ENCODE measurements at regions not wholly inside any gene's neighbourhood (a gene's known extent, or its start where the extent isn't known, plus 50 kb on each side); places are given as distances from the start of the nearest gene placed in this dataset.

GRCh38 chr11:76607431-76607830 lies 63.1 kb downstream of the LRRC32 start:
- H3K4me1 Mint-ChIP-seq = peaks cover 33% of the 10 kb centered on the region
- no peak for TF ChIP-seq CTCF (IDR thresholded peaks at IDR 0.05)
- H3K9me3 Mint-ChIP-seq = no peaks in the 10 kb centered on the region
- CTCF ChIA-PET = no interaction called here
- DNase-seq = no peak
- ATAC-seq (ENCODE audit: low read depth) = no peak
- POLR2A ChIA-PET = no interaction called here
- H3K4me3 Mint-ChIP-seq = peak overlapping the region; percentile 12
- H3K27me3 Mint-ChIP-seq = peaks cover 29% of the 10 kb centered on the region
- intact Hi-C loops (cut with micrococcal nuclease) = no loop called here
- no peak overlapping the region for H3K27ac Mint-ChIP-seq
- no peaks in the 10 kb centered on the region for H3K36me3 Mint-ChIP-seq (ENCODE audit: low read depth)

GRCh38 chr11:76605338-76606074 lies 65.0 kb downstream of the LRRC32 start:
- CTCF ChIA-PET = interaction anchor here (0.6 kb wide), 1 partner anchor 109 kb away, joined by 3 read pairs; no protein-coding TSS in a partner anchor
- no peak overlapping the region for H3K4me3 Mint-ChIP-seq
- DNase-seq = no peak
- H3K27ac Mint-ChIP-seq = no peak overlapping the region
- H3K9me3 Mint-ChIP-seq = no peaks in the 10 kb centered on the region
- no peak for TF ChIP-seq CTCF (IDR thresholded peaks at IDR 0.05)
- POLR2A ChIA-PET = no interaction called here
- intact Hi-C loops (cut with micrococcal nuclease) = no loop called here
- H3K27me3 Mint-ChIP-seq = peaks cover 26% of the 10 kb centered on the region
- peaks cover 22% of the 10 kb centered on the region for H3K4me1 Mint-ChIP-seq
- no peak for ATAC-seq (ENCODE audit: low read depth)
- H3K36me3 Mint-ChIP-seq (ENCODE audit: low read depth) = no peaks in the 10 kb centered on the region

- no peak overlapping the region for H3K4me3 Mint-ChIP-seq
- POLR2A ChIA-PET = no interaction called here
- ATAC-seq (ENCODE audit: low read depth) (no peak), DNase-seq (no peak)
- H3K27me3 Mint-ChIP-seq = peaks cover 20% of the 10 kb centered on the region
- CTCF ChIA-PET = no interaction called here
- no peaks in the 10 kb centered on the region for H3K9me3 Mint-ChIP-seq
- H3K36me3 Mint-ChIP-seq (ENCODE audit: low read depth) = no peaks in the 10 kb centered on the region
- intact Hi-C loops (cut with micrococcal nuclease) = no loop called here
- TF ChIP-seq CTCF (IDR thresholded peaks at IDR 0.05) = no peak
- no peak overlapping the region for H3K27ac Mint-ChIP-seq
- peaks cover 21% of the 10 kb centered on the region for H3K4me1 Mint-ChIP-seq
Measured at GRCh38 chr11:76604626-76605241, 65.8 kb downstream of the LRRC32 start.

- Mint-ChIP-seq H3K27me3 (peaks cover 19% of the 10 kb centered on the region), H3K4me3 (no peak overlapping the region), H3K27ac (no peak overlapping the region), H3K36me3 (ENCODE audit: low read depth) (no peaks in the 10 kb centered on the region), H3K9me3 (no peaks in the 10 kb centered on the region), H3K4me1 (peaks cover 24% of the 10 kb centered on the region)
- no peak for ATAC-seq (ENCODE audit: low read depth)
- TF ChIP-seq CTCF (IDR thresholded peaks at IDR 0.05) = no peak
- ChIA-PET POLR2A (no interaction called here), CTCF (interaction anchor here (1.0 kb wide), 1 partner anchor 69 kb away, joined by 3 read pairs; no protein-coding TSS in a partner anchor)
- DNase-seq = no peak
- intact Hi-C loops (cut with micrococcal nuclease) = no loop called here
Measured at GRCh38 chr11:76604081-76604625, 66.4 kb downstream of the LRRC32 start.

GRCh38 chr11:76603202-76603601 lies 67.3 kb downstream of the LRRC32 start:
- H3K27me3 Mint-ChIP-seq = peaks cover 21% of the 10 kb centered on the region
- H3K4me3 Mint-ChIP-seq = no peak overlapping the region
- TF ChIP-seq CTCF (IDR thresholded peaks at IDR 0.05) = no peak
- no peak for ATAC-seq (ENCODE audit: low read depth)
- H3K9me3 Mint-ChIP-seq = no peaks in the 10 kb centered on the region
- no peaks in the 10 kb centered on the region for H3K36me3 Mint-ChIP-seq (ENCODE audit: low read depth)
- intact Hi-C loops (cut with micrococcal nuclease) = no loop called here
- POLR2A ChIA-PET = interaction anchor here (0.9 kb wide), 1 partner anchor 11 kb away, joined by 3 read pairs; no protein-coding TSS in a partner anchor
- peaks cover 29% of the 10 kb centered on the region for H3K4me1 Mint-ChIP-seq
- CTCF ChIA-PET = interaction anchor here (1.0 kb wide), 1 partner anchor 70 kb away, joined by 3 read pairs; no protein-coding TSS in a partner anchor
- no peak for DNase-seq
- H3K27ac Mint-ChIP-seq = no peak overlapping the region

Measured in activated B cell treated with CpG ODN at 0.5 μM for 24 hours (primary cell).